Esophagus muscularis mucosa (tissue), 3 donors: ENCODE measurements at regions not wholly inside any gene's neighbourhood (a gene's known extent, or its start where the extent isn't known, plus 50 kb on each side); places are given as distances from the start of the nearest gene placed in this dataset.

Experiments used
- POLR2A ChIP-seq: fragments of 450-650 bp; IDR thresholded peaks from one replicate; pipeline ENCODE4 v1.6.1; 2017; ENCODE audit warnings: antibody characterized with exemption, moderate library complexity, mild to moderate bottlenecking, low read depth
- TF ChIP-seq, protein P1 (sequence below), 3 experiments: fragments of 200-600 bp in 2 of 3; fragments of 450-650 bp in 1 of 3; sonication (generic) in 2 of 3; IDR thresholded peaks; one replicate each; pipeline ENCODE4 v1.5.1; 2017 to 2019; ENCODE audit warnings: antibody characterized with exemption in 3 of 3, mild to moderate bottlenecking in 2 of 3, moderate library complexity in 1 of 3

DNA sequence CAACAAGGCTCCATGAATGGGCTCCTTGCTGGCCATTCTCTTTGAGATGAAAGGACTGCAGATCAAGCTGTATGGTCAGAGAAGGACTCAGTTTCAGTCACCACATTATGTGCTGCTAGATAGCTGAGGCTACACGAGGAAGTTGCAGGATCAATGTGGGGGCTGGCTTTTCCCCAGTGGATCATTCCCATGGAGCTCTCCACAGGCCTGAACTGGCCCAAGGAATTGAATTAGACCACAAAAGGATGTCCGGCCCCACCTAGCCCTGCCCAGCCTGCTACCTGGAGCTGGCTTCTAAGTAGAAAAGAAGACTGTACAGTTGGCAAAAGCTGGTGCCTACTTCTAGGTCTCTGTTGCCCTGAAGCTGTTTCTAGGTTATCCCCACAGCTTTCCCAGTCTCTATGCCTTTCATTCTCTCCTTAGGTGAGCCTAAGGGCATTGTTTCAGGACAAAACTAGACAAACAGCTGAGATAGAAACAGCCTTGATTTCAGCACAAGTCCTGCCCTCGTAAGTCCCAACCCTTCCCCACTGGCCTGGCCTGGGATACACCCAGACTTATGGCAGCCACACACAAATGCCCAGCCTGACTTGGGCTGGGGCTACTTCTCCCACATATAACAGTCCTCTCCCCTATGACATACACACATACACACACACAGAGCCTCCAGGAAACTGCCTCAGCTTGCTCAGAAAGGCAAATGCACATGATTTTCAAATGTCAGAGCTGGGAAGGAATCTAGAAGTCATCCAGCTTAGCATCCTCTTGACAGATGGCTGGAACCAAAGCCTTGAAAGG, 129.1 kb upstream of the NCAM1 start:
- TF ChIP-seq POLR2A: no peak
- TF ChIP-seq, protein P1, sequence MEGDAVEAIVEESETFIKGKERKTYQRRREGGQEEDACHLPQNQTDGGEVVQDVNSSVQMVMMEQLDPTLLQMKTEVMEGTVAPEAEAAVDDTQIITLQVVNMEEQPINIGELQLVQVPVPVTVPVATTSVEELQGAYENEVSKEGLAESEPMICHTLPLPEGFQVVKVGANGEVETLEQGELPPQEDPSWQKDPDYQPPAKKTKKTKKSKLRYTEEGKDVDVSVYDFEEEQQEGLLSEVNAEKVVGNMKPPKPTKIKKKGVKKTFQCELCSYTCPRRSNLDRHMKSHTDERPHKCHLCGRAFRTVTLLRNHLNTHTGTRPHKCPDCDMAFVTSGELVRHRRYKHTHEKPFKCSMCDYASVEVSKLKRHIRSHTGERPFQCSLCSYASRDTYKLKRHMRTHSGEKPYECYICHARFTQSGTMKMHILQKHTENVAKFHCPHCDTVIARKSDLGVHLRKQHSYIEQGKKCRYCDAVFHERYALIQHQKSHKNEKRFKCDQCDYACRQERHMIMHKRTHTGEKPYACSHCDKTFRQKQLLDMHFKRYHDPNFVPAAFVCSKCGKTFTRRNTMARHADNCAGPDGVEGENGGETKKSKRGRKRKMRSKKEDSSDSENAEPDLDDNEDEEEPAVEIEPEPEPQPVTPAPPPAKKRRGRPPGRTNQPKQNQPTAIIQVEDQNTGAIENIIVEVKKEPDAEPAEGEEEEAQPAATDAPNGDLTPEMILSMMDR (IDR thresholded peaks at IDR 0.05): no peak
